ENCODE measurements at regions not wholly inside any gene's neighbourhood (a gene's known extent, or its start where the extent isn't known, plus 50 kb on each side); places are given as distances from the start of the nearest gene placed in this dataset.

DNA sequence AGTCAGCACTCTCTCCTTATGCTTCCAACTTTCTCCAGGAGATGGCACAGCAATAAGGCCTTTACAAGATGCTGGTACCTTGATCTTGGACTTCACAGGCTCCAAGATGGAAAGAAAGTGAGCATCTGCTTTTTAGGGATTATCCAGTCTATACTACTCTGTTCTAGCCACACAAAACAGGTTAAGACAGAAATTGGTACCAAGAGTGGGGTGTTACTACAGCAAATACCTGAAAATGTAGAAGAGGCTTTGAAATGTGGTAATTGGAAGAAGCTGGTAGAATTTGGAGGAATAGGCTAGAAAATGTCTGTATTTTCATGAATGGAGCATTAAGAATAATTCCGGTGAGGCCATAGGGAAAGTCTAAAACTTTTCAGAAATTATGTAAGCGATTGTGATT, 484.8 kb upstream of the GRIA1 start:
- Mint-ChIP-seq H3K4me1 (ENCODE audit: low read depth) (no peaks in the 10 kb centered on the region), H3K4me3 (no peak overlapping the region), H3K27me3 (ENCODE audit: insufficient read depth) (no peaks in the 10 kb centered on the region), H3K27ac (no peak overlapping the region), H3K36me3 (ENCODE audit: low read depth) (peaks cover 5% of the 10 kb centered on the region; the same call in 1 of the 2 replicates), H3K9me3 (peaks cover 29% of the 10 kb centered on the region)
- TF ChIP-seq, protein P1, sequence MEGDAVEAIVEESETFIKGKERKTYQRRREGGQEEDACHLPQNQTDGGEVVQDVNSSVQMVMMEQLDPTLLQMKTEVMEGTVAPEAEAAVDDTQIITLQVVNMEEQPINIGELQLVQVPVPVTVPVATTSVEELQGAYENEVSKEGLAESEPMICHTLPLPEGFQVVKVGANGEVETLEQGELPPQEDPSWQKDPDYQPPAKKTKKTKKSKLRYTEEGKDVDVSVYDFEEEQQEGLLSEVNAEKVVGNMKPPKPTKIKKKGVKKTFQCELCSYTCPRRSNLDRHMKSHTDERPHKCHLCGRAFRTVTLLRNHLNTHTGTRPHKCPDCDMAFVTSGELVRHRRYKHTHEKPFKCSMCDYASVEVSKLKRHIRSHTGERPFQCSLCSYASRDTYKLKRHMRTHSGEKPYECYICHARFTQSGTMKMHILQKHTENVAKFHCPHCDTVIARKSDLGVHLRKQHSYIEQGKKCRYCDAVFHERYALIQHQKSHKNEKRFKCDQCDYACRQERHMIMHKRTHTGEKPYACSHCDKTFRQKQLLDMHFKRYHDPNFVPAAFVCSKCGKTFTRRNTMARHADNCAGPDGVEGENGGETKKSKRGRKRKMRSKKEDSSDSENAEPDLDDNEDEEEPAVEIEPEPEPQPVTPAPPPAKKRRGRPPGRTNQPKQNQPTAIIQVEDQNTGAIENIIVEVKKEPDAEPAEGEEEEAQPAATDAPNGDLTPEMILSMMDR (IDR thresholded peaks at IDR 0.05) = no peak
- no peak for DNase-seq

DNA sequence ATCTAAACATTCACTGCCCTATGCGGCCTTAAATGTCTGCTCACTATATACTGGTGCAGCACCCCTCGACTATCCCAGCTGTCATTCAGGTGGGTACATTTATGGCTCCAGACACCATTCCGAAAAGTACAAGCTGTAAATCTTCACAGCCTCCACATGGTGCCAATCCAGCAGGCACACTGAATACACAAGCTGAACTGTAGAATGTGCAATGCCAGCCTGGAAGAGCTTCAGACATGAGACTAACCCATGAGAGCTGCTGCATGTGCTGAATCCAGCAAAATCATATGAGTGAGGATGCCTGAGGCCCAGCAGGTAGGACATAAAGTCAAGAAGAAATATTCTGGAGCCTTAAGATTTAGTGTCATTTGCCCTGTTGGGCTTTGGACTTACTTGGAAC, 483.8 kb upstream of the GRIA1 start:
- H3K27ac Mint-ChIP-seq = no peak overlapping the region
- peaks cover 5% of the 10 kb centered on the region; the same call in 1 of the 2 replicates for H3K36me3 Mint-ChIP-seq (ENCODE audit: low read depth)
- peaks cover 36% of the 10 kb centered on the region for H3K9me3 Mint-ChIP-seq
- no peak for DNase-seq
- TF ChIP-seq, protein P1 (IDR thresholded peaks at IDR 0.05) = no peak
- H3K4me1 Mint-ChIP-seq (ENCODE audit: low read depth) = no peaks in the 10 kb centered on the region
- no peaks in the 10 kb centered on the region for H3K27me3 Mint-ChIP-seq (ENCODE audit: insufficient read depth)
- no peak overlapping the region for H3K4me3 Mint-ChIP-seq

DNA sequence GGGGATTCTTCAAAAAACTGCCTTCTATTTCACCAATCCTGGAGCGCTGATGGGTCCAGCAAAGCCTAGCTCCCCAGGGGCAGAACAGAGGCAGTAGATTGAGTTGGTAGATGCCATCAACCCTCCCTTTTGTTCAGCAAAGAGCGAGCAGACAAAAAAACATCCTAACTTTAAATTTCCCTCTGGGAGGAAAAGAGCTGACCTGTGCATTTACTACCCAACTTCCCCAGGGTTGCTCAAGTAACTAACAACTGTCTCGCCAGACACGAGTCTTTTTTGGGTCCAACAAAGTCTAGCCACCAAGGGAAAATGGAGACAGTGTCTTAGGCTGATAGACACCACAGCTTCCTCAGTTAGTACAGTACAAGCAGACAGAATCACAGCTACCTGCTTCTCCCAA, 476.3 kb upstream of the GRIA1 start:
- TF ChIP-seq, protein P1 (IDR thresholded peaks at IDR 0.05) = no peak
- Mint-ChIP-seq H3K4me3 (no peak overlapping the region), H3K4me1 (ENCODE audit: low read depth) (no peaks in the 10 kb centered on the region), H3K27ac (no peak overlapping the region), H3K36me3 (ENCODE audit: low read depth) (no peaks in the 10 kb centered on the region), H3K27me3 (ENCODE audit: insufficient read depth) (no peaks in the 10 kb centered on the region), H3K9me3 (peaks cover 30% of the 10 kb centered on the region)
- DNase-seq = no peak

DNA sequence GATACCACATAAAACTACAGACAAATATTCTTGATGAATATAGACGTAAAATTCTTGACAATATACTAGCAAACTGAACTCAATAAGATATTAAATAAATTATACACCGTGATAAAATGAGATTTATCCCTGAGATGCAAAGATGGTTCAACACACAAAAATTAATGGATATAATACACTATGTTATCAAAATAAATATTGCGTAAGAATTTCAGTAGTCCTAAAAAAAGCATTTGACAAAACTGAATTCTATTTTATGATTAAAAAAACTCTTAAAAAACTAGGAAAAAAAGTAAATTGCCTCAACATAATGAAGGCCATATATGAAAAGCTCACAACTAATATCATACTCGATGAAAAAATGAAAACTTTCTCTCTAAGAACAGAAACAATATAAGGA, 472.3 kb upstream of the GRIA1 start:
- Mint-ChIP-seq H3K9me3 (peaks cover 32% of the 10 kb centered on the region), H3K36me3 (ENCODE audit: low read depth) (no peaks in the 10 kb centered on the region), H3K4me3 (no peak overlapping the region), H3K27me3 (ENCODE audit: insufficient read depth) (no peaks in the 10 kb centered on the region), H3K4me1 (ENCODE audit: low read depth) (no peaks in the 10 kb centered on the region), H3K27ac (no peak overlapping the region)
- no peak for DNase-seq
- TF ChIP-seq, protein P1 (IDR thresholded peaks at IDR 0.05) = no peak

DNA sequence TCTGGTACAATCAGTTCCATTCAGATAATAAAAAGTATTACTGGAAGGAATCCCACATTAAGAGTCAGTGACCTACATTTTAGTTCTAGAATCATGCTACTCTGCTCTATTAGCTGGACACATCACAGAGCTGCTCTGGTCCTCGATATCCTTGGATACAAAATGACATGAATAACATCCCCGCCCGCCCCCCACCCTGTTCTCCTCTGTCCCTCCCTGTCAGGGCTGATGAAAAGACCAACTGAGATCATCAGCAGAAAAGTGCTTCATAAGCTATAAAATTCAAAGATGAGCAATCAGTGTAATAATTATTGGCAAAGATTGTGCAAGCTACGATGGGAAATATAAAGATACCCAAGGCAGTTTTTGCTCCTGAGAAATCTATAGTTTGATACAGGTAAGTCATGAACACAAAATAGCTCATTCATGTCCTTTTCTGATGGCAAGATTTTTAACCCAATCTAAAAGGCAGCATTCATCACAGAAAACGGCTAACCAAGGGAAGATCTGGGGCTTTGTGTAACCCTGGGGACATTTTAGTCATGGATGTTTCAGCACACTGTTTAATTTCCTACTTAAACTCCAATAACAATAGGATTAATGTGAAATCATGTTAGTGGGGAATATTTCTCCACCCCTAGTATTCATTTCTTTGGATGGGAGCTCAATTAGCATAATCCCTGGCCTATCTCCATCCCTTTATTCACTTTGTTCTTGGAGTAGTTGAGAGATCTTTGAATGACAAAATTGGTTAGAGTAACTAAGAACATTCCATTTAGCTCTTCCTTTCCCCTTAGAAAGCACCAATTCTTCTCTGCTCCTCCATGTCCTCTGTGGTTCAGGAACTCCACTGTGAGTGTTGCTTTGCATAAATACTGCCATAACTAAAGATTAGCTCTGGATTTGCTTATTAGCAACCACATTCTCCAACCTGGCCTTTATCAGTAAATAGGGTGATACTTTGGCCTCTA, 459.4 kb upstream of the GRIA1 start:
- peaks cover 19% of the 10 kb centered on the region for H3K9me3 Mint-ChIP-seq

More for the DNA sequence above, 459.4 kb upstream of the GRIA1 start:
- Mint-ChIP-seq H3K27ac (no peak overlapping the region), H3K4me1 (ENCODE audit: low read depth) (no peaks in the 10 kb centered on the region), H3K36me3 (ENCODE audit: low read depth) (no peaks in the 10 kb centered on the region), H3K4me3 (no peak overlapping the region), H3K27me3 (ENCODE audit: insufficient read depth) (no peaks in the 10 kb centered on the region; the same call in 1 of the 2 replicates)
- DNase-seq = no peak
- TF ChIP-seq, protein P1 (IDR thresholded peaks at IDR 0.05) = no peak

All from HFFc6 (cell line).